Smooth muscle cell (in vitro differentiated cells): ENCODE measurements at regions not wholly inside any gene's neighbourhood (a gene's known extent, or its start where the extent isn't known, plus 50 kb on each side); places are given as distances from the start of the nearest gene placed in this dataset.
"Not testable (repeated sequence)": the region's sequence is repeated elsewhere in the genome, so short reads cannot be mapped to it uniquely, and the experiment has no call there.

ENCODE experiments used
- DNase-seq: peaks from one replicate; lab custom pipeline; 2025; ENCODE audit not compliant: unreplicated experiment; lab: John Stamatoyannopoulos, UW
- H2AFZ ChIP-seq: fragments of 200-600 bp; sonication (generic); 2 replicates; pipeline ENCODE4 v1.6.0; 2016; ENCODE audit warnings: antibody characterized with exemption, low read depth, mild to moderate bottlenecking
- H3F3A ChIP-seq: fragments of 200-600 bp; sonication (generic); 2 replicates; pipeline ENCODE4 v1.6.0; 2017; ENCODE audit warnings: antibody characterized with exemption, low read depth
- H3K27ac ChIP-seq: fragments of 200-600 bp; sonication (generic); 2 replicates; pipeline ENCODE4 v1.5.1; 2016; ENCODE audit warnings: low read depth, mild to moderate bottlenecking
- H3K27me3 ChIP-seq: fragments of 200-600 bp; sonication (generic); 2 replicates; pipeline ENCODE4 v1.6.1; 2016; ENCODE audit warnings: low read depth, mild to moderate bottlenecking
- H3K36me3 ChIP-seq: fragments of 200-600 bp; sonication (generic); 2 replicates; pipeline ENCODE4 v1.5.1; 2016; ENCODE audit warnings: low read depth
- H3K4me1 ChIP-seq: fragments of 200-600 bp; sonication (generic); 2 replicates; pipeline ENCODE4 v1.5.1; 2016; ENCODE audit warnings: low read depth
- H3K4me2 ChIP-seq: fragments of 200-600 bp; sonication (generic); 2 replicates; pipeline ENCODE4 v1.6.0; 2016; ENCODE audit warnings: mild to moderate bottlenecking
- H3K4me3 ChIP-seq: fragments of 200-600 bp; sonication (generic); 2 replicates; pipeline ENCODE4 v1.5.1; 2016; ENCODE audit warnings: mild to moderate bottlenecking
- H3K79me2 ChIP-seq: fragments of 200-600 bp; sonication (generic); 2 replicates; pipeline ENCODE4 v1.6.0; 2016; ENCODE audit warnings: low read depth, mild to moderate bottlenecking
- H3K9ac ChIP-seq: fragments of 200-600 bp; sonication (generic); 2 replicates; pipeline ENCODE4 v1.6.0; 2016; ENCODE audit warnings: low read depth
- H3K9me3 ChIP-seq: fragments of 200-600 bp; sonication (generic); replicated peaks from 2 replicates; pipeline ENCODE4 v1.5.1; 2016; ENCODE audit warnings: low read depth
- H4K20me1 ChIP-seq: fragments of 200-600 bp; sonication (generic); 2 replicates; pipeline ENCODE4 v1.6.0; 2016; ENCODE audit warnings: low read depth
- CTCF ChIP-seq: fragments of 200-600 bp; sonication (generic); IDR thresholded peaks from 2 replicates; pipeline ENCODE4 v1.5.1; 2017; ENCODE audit warnings: borderline replicate concordance, mild to moderate bottlenecking, antibody characterized with exemption; ENCODE audit not compliant: insufficient read depth, poor library complexity, severe bottlenecking
- WGBS: methylation state at CpG from one replicate; pipeline ENCODE4 v1.1.7; 2016; ENCODE audit warnings: low lambda C conversion rate; 5-methylcytosine and 5-hydroxymethylcytosine counted together

DNA sequence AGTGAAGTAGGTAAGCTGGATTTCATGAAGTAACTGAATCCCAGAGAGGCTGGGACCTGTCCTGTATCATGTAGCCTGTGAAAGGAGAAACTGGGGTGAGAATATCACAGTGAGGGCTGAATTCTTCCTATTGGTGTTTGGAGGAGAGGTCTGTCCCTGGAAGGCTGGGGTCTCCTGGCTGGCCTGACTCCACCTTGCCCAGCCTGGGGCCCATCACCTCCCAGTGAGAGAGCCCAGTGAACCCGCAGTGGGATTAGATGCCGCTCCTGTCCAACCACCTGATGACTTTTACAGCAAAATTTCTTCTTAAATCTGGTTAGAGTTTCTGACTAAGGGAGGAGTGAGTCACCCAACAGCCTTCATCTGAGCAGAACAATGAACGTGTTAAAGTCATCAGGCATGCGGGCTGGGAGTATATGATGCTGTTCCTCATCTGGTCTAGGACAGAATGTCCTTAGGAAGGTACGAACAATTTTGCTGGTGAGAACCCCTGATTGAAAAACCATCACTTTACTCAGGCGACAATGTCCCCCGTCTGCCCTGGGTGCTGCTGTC, 152.9 kb downstream of the LPIN1 start:
- Histone ChIP-seq H3K36me3 (no peaks in the 10 kb centered on the region), H3K9me3 (no peaks in the 10 kb centered on the region), H3K27ac (no peak overlapping the region), H3K9ac (no peak overlapping the region), H4K20me1 (no peaks in the 10 kb centered on the region), H3F3A (no peaks in the 10 kb centered on the region), H3K4me1 (no peaks in the 10 kb centered on the region), H3K4me2 (no peak overlapping the region), H3K4me3 (no peak overlapping the region), H3K79me2 (no peaks in the 10 kb centered on the region), H2AFZ (no peak overlapping the region), H3K27me3 (no peaks in the 10 kb centered on the region)
- no peak for DNase-seq
- 77% methylated on average over 7 of the region's 7 CpGs for WGBS
- no peak for TF ChIP-seq CTCF

GRCh38 chr2:11900891-11901290, 154.5 kb downstream of the LPIN1 start:
- H3K9ac ChIP-seq, H3F3A ChIP-seq, H3K4me2 ChIP-seq, H3K79me2 ChIP-seq, H3K9me3 ChIP-seq, DNase-seq, H3K4me3 ChIP-seq, H3K4me1 ChIP-seq, H3K27ac ChIP-seq, H3K27me3 ChIP-seq, H3K36me3 ChIP-seq, H2AFZ ChIP-seq, H4K20me1 ChIP-seq: not testable (repeated sequence)
- WGBS = 95% methylated on average over 4 of the region's 4 CpGs

GRCh38 chr2:11901351-11902069, 155.1 kb downstream of the LPIN1 start:
- no peak overlapping the region for H3K27ac ChIP-seq
- no peak overlapping the region for H2AFZ ChIP-seq
- H3K79me2 ChIP-seq = no peaks in the 10 kb centered on the region
- H3K9ac ChIP-seq = no peak overlapping the region
- H3K36me3 ChIP-seq = no peaks in the 10 kb centered on the region
- H3K4me3 ChIP-seq = no peak overlapping the region
- DNase-seq = no peak
- no peak overlapping the region for H3K4me2 ChIP-seq
- H3K27me3 ChIP-seq = no peaks in the 10 kb centered on the region
- TF ChIP-seq CTCF = no peak
- no peaks in the 10 kb centered on the region for H3K4me1 ChIP-seq
- no peaks in the 10 kb centered on the region for H3K9me3 ChIP-seq
- H4K20me1 ChIP-seq = no peaks in the 10 kb centered on the region
- whole genome bisulfite sequencing = 96% methylated on average over 16 of the region's 16 CpGs
- no peaks in the 10 kb centered on the region for H3F3A ChIP-seq

- Histone ChIP-seq H3K4me1 (no peaks in the 10 kb centered on the region), H2AFZ (no peak overlapping the region), H3K9me3 (no peaks in the 10 kb centered on the region), H3K4me2 (no peak overlapping the region), H3K36me3 (no peaks in the 10 kb centered on the region), H3F3A (no peaks in the 10 kb centered on the region), H3K79me2 (no peaks in the 10 kb centered on the region), H4K20me1 (no peaks in the 10 kb centered on the region), H3K27ac (no peak overlapping the region), H3K9ac (no peak overlapping the region), H3K27me3 (no peaks in the 10 kb centered on the region), H3K4me3 (no peak overlapping the region)
- no peak for DNase-seq
- WGBS = 86% methylated on average over 4 of the region's 4 CpGs
- no peak for TF ChIP-seq CTCF
Observed at GRCh38 chr2:11903085-11903606, 156.7 kb downstream of the LPIN1 start.
